ENCODE measurements at regions not wholly inside any gene's neighbourhood (a gene's known extent, or its start where the extent isn't known, plus 50 kb on each side); places are given as distances from the start of the nearest gene placed in this dataset.
"Not testable (repeated sequence)": the region's sequence is repeated elsewhere in the genome, so short reads cannot be mapped to it uniquely, and the experiment has no call there.

- H3K27ac ChIP-seq (ENCODE audit: low read length), result no peak overlapping the region
- H3K4me3 ChIP-seq (ENCODE audit: low read depth in 1 of 2, low read length in 2 of 2), result no peak overlapping the region
- H3K4me1 ChIP-seq (ENCODE audit: control insufficient read depth in 1 of 2, insufficient read depth in 2 of 2, low read length in 2 of 2), result no peaks in the 10 kb centered on the region
- H3K27me3 ChIP-seq (ENCODE audit: low read depth, low read length), result no peaks in the 10 kb centered on the region
- H3K36me3 ChIP-seq (ENCODE audit: control insufficient read depth in 1 of 2, insufficient read depth in 2 of 2, low read length in 2 of 2), result no peaks in the 10 kb centered on the region
- no peaks in the 10 kb centered on the region for H3K9me3 ChIP-seq (ENCODE audit: control insufficient read depth in 1 of 2, low read length in 2 of 2)
These were observed 113.9 kb downstream of the TMX1 start for GRCh38 chr14:51353901-51354300.

- H3K36me3 ChIP-seq (ENCODE audit: control insufficient read depth in 1 of 2, insufficient read depth in 2 of 2, low read length in 2 of 2), result no peaks in the 10 kb centered on the region
- H3K27ac ChIP-seq (ENCODE audit: low read length), result no peak overlapping the region
- H3K27me3 ChIP-seq (ENCODE audit: low read depth, low read length), result no peaks in the 10 kb centered on the region
- no peaks in the 10 kb centered on the region for H3K9me3 ChIP-seq (ENCODE audit: control insufficient read depth in 1 of 2, low read length in 2 of 2)
- no peaks in the 10 kb centered on the region for H3K4me1 ChIP-seq (ENCODE audit: control insufficient read depth in 1 of 2, insufficient read depth in 2 of 2, low read length in 2 of 2)
- no peak overlapping the region for H3K4me3 ChIP-seq (ENCODE audit: low read depth in 1 of 2, low read length in 2 of 2)
These were observed 114.8 kb downstream of the TMX1 start for GRCh38 chr14:51354846-51355245.

- Histone ChIP-seq H3K27ac (ENCODE audit: low read length) (no peak overlapping the region), H3K4me1 (ENCODE audit: control insufficient read depth in 1 of 2, insufficient read depth in 2 of 2, low read length in 2 of 2) (no peaks in the 10 kb centered on the region), H3K36me3 (ENCODE audit: control insufficient read depth in 1 of 2, insufficient read depth in 2 of 2, low read length in 2 of 2) (no peaks in the 10 kb centered on the region), H3K4me3 (ENCODE audit: low read depth in 1 of 2, low read length in 2 of 2) (no peak overlapping the region), H3K9me3 (ENCODE audit: control insufficient read depth in 1 of 2, low read length in 2 of 2) (no peaks in the 10 kb centered on the region), H3K27me3 (ENCODE audit: low read depth, low read length) (no peaks in the 10 kb centered on the region)
These were observed 116.3 kb downstream of the TMX1 start for GRCh38 chr14:51356381-51356780.

GRCh38 chr14:51357250-51357649 is 117.2 kb downstream of the TMX1 start:
- Histone ChIP-seq H3K4me3 (ENCODE audit: low read depth in 1 of 2, low read length in 2 of 2) (no peak overlapping the region), H3K9me3 (ENCODE audit: control insufficient read depth in 1 of 2, low read length in 2 of 2) (no peaks in the 10 kb centered on the region), H3K27me3 (ENCODE audit: low read depth, low read length) (no peaks in the 10 kb centered on the region), H3K36me3 (ENCODE audit: control insufficient read depth in 1 of 2, insufficient read depth in 2 of 2, low read length in 2 of 2) (no peaks in the 10 kb centered on the region), H3K4me1 (ENCODE audit: control insufficient read depth in 1 of 2, insufficient read depth in 2 of 2, low read length in 2 of 2) (no peaks in the 10 kb centered on the region), H3K27ac (ENCODE audit: low read length) (no peak overlapping the region)

- no peaks in the 10 kb centered on the region for H3K36me3 ChIP-seq (ENCODE audit: control insufficient read depth in 1 of 2, insufficient read depth in 2 of 2, low read length in 2 of 2)
- H3K9me3 ChIP-seq (ENCODE audit: control insufficient read depth in 1 of 2, low read length in 2 of 2), result no peaks in the 10 kb centered on the region
- no peaks in the 10 kb centered on the region for H3K27me3 ChIP-seq (ENCODE audit: low read depth, low read length)
- no peaks in the 10 kb centered on the region for H3K4me1 ChIP-seq (ENCODE audit: control insufficient read depth in 1 of 2, insufficient read depth in 2 of 2, low read length in 2 of 2)
- H3K4me3 ChIP-seq (ENCODE audit: low read depth in 1 of 2, low read length in 2 of 2), result no peak overlapping the region
- no peak overlapping the region for H3K27ac ChIP-seq (ENCODE audit: low read length)
These were observed 120.5 kb downstream of the TMX1 start for GRCh38 chr14:51360592-51360991.

- Histone ChIP-seq H3K27ac (ENCODE audit: low read length) (no peak overlapping the region), H3K36me3 (ENCODE audit: control insufficient read depth in 1 of 2, insufficient read depth in 2 of 2, low read length in 2 of 2) (no peaks in the 10 kb centered on the region), H3K4me1 (ENCODE audit: control insufficient read depth in 1 of 2, insufficient read depth in 2 of 2, low read length in 2 of 2) (no peaks in the 10 kb centered on the region), H3K27me3 (ENCODE audit: low read depth, low read length) (no peaks in the 10 kb centered on the region), H3K4me3 (ENCODE audit: low read depth in 1 of 2, low read length in 2 of 2) (no peak overlapping the region), H3K9me3 (ENCODE audit: control insufficient read depth in 1 of 2, low read length in 2 of 2) (no peaks in the 10 kb centered on the region)
These were observed 125.4 kb downstream of the TMX1 start for GRCh38 chr14:51365241-51365965.

- H3K9me3 ChIP-seq (ENCODE audit: control insufficient read depth in 1 of 2, low read length in 2 of 2); H3K4me3 ChIP-seq (ENCODE audit: low read depth in 1 of 2, low read length in 2 of 2); H3K4me1 ChIP-seq (ENCODE audit: control insufficient read depth in 1 of 2, insufficient read depth in 2 of 2, low read length in 2 of 2); H3K36me3 ChIP-seq (ENCODE audit: control insufficient read depth in 1 of 2, insufficient read depth in 2 of 2, low read length in 2 of 2); H3K27me3 ChIP-seq (ENCODE audit: low read depth, low read length); H3K27ac ChIP-seq (ENCODE audit: low read length): not testable (repeated sequence)
These were observed 126.4 kb downstream of the TMX1 start for GRCh38 chr14:51366460-51366859.

- not testable (repeated sequence) for H3K4me3 ChIP-seq (ENCODE audit: low read depth in 1 of 2, low read length in 2 of 2); H3K27ac ChIP-seq (ENCODE audit: low read length); H3K27me3 ChIP-seq (ENCODE audit: low read depth, low read length); H3K9me3 ChIP-seq (ENCODE audit: control insufficient read depth in 1 of 2, low read length in 2 of 2); H3K4me1 ChIP-seq (ENCODE audit: control insufficient read depth in 1 of 2, insufficient read depth in 2 of 2, low read length in 2 of 2); H3K36me3 ChIP-seq (ENCODE audit: control insufficient read depth in 1 of 2, insufficient read depth in 2 of 2, low read length in 2 of 2)
These were observed 127.0 kb downstream of the TMX1 start for GRCh38 chr14:51366866-51367599.

- no peaks in the 10 kb centered on the region for H3K27me3 ChIP-seq (ENCODE audit: low read depth, low read length)
- no peaks in the 10 kb centered on the region for H3K9me3 ChIP-seq (ENCODE audit: control insufficient read depth in 1 of 2, low read length in 2 of 2)
- H3K27ac ChIP-seq (ENCODE audit: low read length), result no peak overlapping the region
- no peaks in the 10 kb centered on the region for H3K36me3 ChIP-seq (ENCODE audit: control insufficient read depth in 1 of 2, insufficient read depth in 2 of 2, low read length in 2 of 2)
- no peak overlapping the region for H3K4me3 ChIP-seq (ENCODE audit: low read depth in 1 of 2, low read length in 2 of 2)
- no peaks in the 10 kb centered on the region for H3K4me1 ChIP-seq (ENCODE audit: control insufficient read depth in 1 of 2, insufficient read depth in 2 of 2, low read length in 2 of 2)
These were observed 127.5 kb downstream of the TMX1 start for GRCh38 chr14:51367600-51367931.

- no peaks in the 10 kb centered on the region for H3K36me3 ChIP-seq (ENCODE audit: control insufficient read depth in 1 of 2, insufficient read depth in 2 of 2, low read length in 2 of 2)
- no peak overlapping the region for H3K4me3 ChIP-seq (ENCODE audit: low read depth in 1 of 2, low read length in 2 of 2)
- no peak overlapping the region for H3K27ac ChIP-seq (ENCODE audit: low read length)
- no peaks in the 10 kb centered on the region for H3K4me1 ChIP-seq (ENCODE audit: control insufficient read depth in 1 of 2, insufficient read depth in 2 of 2, low read length in 2 of 2)
- no peaks in the 10 kb centered on the region for H3K27me3 ChIP-seq (ENCODE audit: low read depth, low read length)
- H3K9me3 ChIP-seq (ENCODE audit: control insufficient read depth in 1 of 2, low read length in 2 of 2), result no peaks in the 10 kb centered on the region
These were observed 128.7 kb downstream of the TMX1 start for GRCh38 chr14:51368721-51369163.

- Histone ChIP-seq H3K27ac (ENCODE audit: low read length) (no peak overlapping the region), H3K27me3 (ENCODE audit: low read depth, low read length) (no peaks in the 10 kb centered on the region)
These were observed 129.8 kb downstream of the TMX1 start for GRCh38 chr14:51369814-51370213.

More at GRCh38 chr14:51369814-51370213, 129.8 kb downstream of the TMX1 start:
- no peaks in the 10 kb centered on the region for H3K36me3 ChIP-seq (ENCODE audit: control insufficient read depth in 1 of 2, insufficient read depth in 2 of 2, low read length in 2 of 2)
- no peaks in the 10 kb centered on the region for H3K9me3 ChIP-seq (ENCODE audit: control insufficient read depth in 1 of 2, low read length in 2 of 2)
- no peaks in the 10 kb centered on the region for H3K4me1 ChIP-seq (ENCODE audit: control insufficient read depth in 1 of 2, insufficient read depth in 2 of 2, low read length in 2 of 2)
- H3K4me3 ChIP-seq (ENCODE audit: low read depth in 1 of 2, low read length in 2 of 2), result no peak overlapping the region
